ENCODE measurements at regions not wholly inside any gene's neighbourhood (a gene's known extent, or its start where the extent isn't known, plus 50 kb on each side); places are given as distances from the start of the nearest gene placed in this dataset.

DNA sequence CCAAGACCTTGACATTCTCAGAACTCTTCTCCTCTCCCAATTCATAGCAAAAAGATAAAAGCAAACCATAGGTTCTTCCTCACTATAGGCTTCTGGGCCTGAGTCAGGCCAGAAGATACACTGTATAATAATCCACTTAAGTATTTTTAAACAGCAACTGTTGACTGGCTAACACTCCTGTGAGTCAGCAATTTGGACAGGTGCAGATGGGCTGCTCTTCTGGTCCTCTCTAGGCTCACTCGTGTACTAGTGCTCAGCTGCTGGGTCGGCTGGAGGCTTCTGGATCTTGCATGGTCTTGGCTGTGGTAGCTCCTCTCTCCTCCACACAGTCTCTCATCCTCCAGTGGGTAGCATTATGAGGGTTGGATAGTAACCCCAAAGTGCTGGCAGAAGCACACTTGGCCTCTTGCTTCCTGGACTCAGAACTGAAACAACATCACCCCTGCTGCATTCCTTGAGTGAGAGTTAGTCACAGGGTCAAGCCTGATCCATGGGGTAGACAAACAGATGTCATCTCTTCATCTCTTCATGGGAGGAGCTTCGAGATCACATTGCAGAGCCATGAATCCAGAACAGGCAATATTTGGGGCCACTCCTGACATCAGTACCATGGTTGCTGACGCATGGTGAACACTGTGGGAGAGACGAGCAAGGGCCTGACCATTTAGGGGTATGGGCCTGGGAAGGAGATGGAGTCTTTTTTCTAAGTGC lies 86.9 kb downstream of the C6orf118 start:
- TF ChIP-seq, protein P1, sequence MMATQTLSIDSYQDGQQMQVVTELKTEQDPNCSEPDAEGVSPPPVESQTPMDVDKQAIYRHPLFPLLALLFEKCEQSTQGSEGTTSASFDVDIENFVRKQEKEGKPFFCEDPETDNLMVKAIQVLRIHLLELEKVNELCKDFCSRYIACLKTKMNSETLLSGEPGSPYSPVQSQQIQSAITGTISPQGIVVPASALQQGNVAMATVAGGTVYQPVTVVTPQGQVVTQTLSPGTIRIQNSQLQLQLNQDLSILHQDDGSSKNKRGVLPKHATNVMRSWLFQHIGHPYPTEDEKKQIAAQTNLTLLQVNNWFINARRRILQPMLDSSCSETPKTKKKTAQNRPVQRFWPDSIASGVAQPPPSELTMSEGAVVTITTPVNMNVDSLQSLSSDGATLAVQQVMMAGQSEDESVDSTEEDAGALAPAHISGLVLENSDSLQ (IDR thresholded peaks at IDR 0.05): no peak
- TF ChIP-seq HDGF (IDR thresholded peaks at IDR 0.05; ENCODE audit: borderline replicate concordance) (no peak), CTBP1 (IDR thresholded peaks at IDR 0.05; ENCODE audit: borderline replicate concordance) (no peak)

Data from HEK293T (cell line).